H9 (cell line): ENCODE measurements at regions not wholly inside any gene's neighbourhood (a gene's known extent, or its start where the extent isn't known, plus 50 kb on each side); places are given as distances from the start of the nearest gene placed in this dataset.

Experiments used
- DNase-seq: peaks from one replicate; pipeline ENCODE4 v3.0.0-alpha.2; 2017
- H2AFZ ChIP-seq: one replicate; pipeline ENCODE4 v1.6.1; 2013; ENCODE audit warnings: mild to moderate bottlenecking, low read length, control low read depth, moderate library complexity
- H2AK5ac ChIP-seq: 2 replicates; pipeline ENCODE4 v1.6.1; 2013; ENCODE audit warnings: low read length, control low read depth, mixed read lengths; ENCODE audit not compliant: insufficient read length
- H2BK120ac ChIP-seq: one replicate; pipeline ENCODE4 v1.6.1; 2013; ENCODE audit warnings: low read depth, mild to moderate bottlenecking, low read length, control low read depth, inconsistent platforms; ENCODE audit not compliant: poor library complexity, severe bottlenecking
- H2BK12ac ChIP-seq: 2 replicates; pipeline ENCODE4 v1.6.1; 2013; ENCODE audit warnings: low read length, control low read depth, mixed read lengths, low read depth; ENCODE audit not compliant: insufficient read length
- H2BK15ac ChIP-seq: 2 replicates; pipeline ENCODE4 v1.6.1; 2013; ENCODE audit warnings: low read depth, low read length, control low read depth
- H2BK20ac ChIP-seq: one replicate; pipeline ENCODE4 v1.6.1; 2013; ENCODE audit warnings: low read depth, mild to moderate bottlenecking, low read length, control low read depth, inconsistent platforms; ENCODE audit not compliant: poor library complexity, severe bottlenecking
- H2BK5ac ChIP-seq: 2 replicates; pipeline ENCODE4 v1.6.1; 2013; ENCODE audit warnings: low read length, control low read depth, mixed read lengths; ENCODE audit not compliant: insufficient read length
- H3K14ac ChIP-seq: 2 replicates; pipeline ENCODE4 v1.6.1; 2013; ENCODE audit warnings: low read length, control low read depth; ENCODE audit not compliant: insufficient read depth
- H3K18ac ChIP-seq: 2 replicates; pipeline ENCODE4 v1.6.1; 2013; ENCODE audit warnings: low read depth, mild to moderate bottlenecking, mixed read lengths, low read length, control low read depth; ENCODE audit not compliant: insufficient read length
- H3K23ac ChIP-seq: 2 replicates; pipeline ENCODE4 v1.6.1; 2013; ENCODE audit warnings: low read length, control low read depth, mixed read lengths, low read depth; ENCODE audit not compliant: insufficient read length
- H3K23me2 ChIP-seq: 2 replicates; pipeline ENCODE4 v1.6.1; 2013; ENCODE audit warnings: low read depth, mild to moderate bottlenecking, mixed read lengths, low read length, control low read depth; ENCODE audit not compliant: insufficient read length, poor library complexity, severe bottlenecking
- H3K27ac ChIP-seq: 2 replicates; pipeline ENCODE4 v1.5.1; 2013; ENCODE audit warnings: low read length, control low read depth, mixed read lengths, low read depth; ENCODE audit not compliant: insufficient read length
- H3K27me3 ChIP-seq: 2 replicates; pipeline ENCODE4 v1.6.1; 2013; ENCODE audit warnings: low read length, control low read depth, inconsistent platforms; ENCODE audit not compliant: insufficient read depth
- H3K4ac ChIP-seq: 2 replicates; pipeline ENCODE4 v1.6.1; 2013; ENCODE audit warnings: low read depth, mild to moderate bottlenecking, control low read depth, inconsistent platforms, low read length, moderate library complexity
- H3K4me1 ChIP-seq: 2 replicates; pipeline ENCODE4 v1.6.1; 2013; ENCODE audit warnings: low read length, control low read depth, inconsistent platforms; ENCODE audit not compliant: insufficient read depth
- H3K4me2 ChIP-seq: 2 replicates; pipeline ENCODE4 v1.6.1; 2013; ENCODE audit warnings: low read length, control low read depth, mixed read lengths; ENCODE audit not compliant: insufficient read length, insufficient read depth
- H3K56ac ChIP-seq: 2 replicates; pipeline ENCODE4 v1.6.1; 2013; ENCODE audit warnings: low read depth, mild to moderate bottlenecking, mixed read lengths, low read length, control low read depth; ENCODE audit not compliant: insufficient read length
- H3K79me1 ChIP-seq: 2 replicates; pipeline ENCODE4 v1.6.1; 2013; ENCODE audit warnings: low read depth, mild to moderate bottlenecking, moderate library complexity, low read length, control low read depth, inconsistent platforms; ENCODE audit not compliant: insufficient read depth, poor library complexity, severe bottlenecking
- H3K79me2 ChIP-seq: 2 replicates; pipeline ENCODE4 v1.6.1; 2013; ENCODE audit warnings: low read length, control low read depth, inconsistent platforms; ENCODE audit not compliant: insufficient read depth
- H3K9ac ChIP-seq: 2 replicates; pipeline ENCODE4 v1.6.1; 2013; ENCODE audit warnings: low read length, control low read depth, mixed read lengths; ENCODE audit not compliant: insufficient read length; ENCODE audit errors: extremely low read depth
- H3K9me3 ChIP-seq: one replicate; pipeline ENCODE4 v1.6.1; 2013; ENCODE audit warnings: low read depth, low read length, inconsistent platforms; ENCODE audit not compliant: control insufficient read depth
- H3T11ph ChIP-seq: one replicate; pipeline ENCODE4 v1.6.1; 2013; ENCODE audit warnings: mild to moderate bottlenecking, low read length, control low read depth, inconsistent platforms
- H4K20me1 ChIP-seq: one replicate; pipeline ENCODE4 v1.6.1; 2013; ENCODE audit not compliant: control insufficient read depth, insufficient read length, insufficient read depth
- H4K5ac ChIP-seq: 2 replicates; pipeline ENCODE4 v1.6.1; 2013; ENCODE audit warnings: low read depth, mild to moderate bottlenecking, mixed read lengths, low read length, control low read depth; ENCODE audit not compliant: insufficient read length
- H4K8ac ChIP-seq: replicated peaks from 2 replicates; pipeline ENCODE4 v1.6.1; 2013; ENCODE audit warnings: low read length, control low read depth, mixed read lengths, low read depth; ENCODE audit not compliant: insufficient read length
- H4K91ac ChIP-seq: 2 replicates; pipeline ENCODE4 v1.6.1; 2013; ENCODE audit warnings: low read depth, mild to moderate bottlenecking, moderate library complexity, mixed read lengths, low read length, control low read depth; ENCODE audit not compliant: insufficient read length
- H3K27ac Mint-ChIP-seq, 3 experiments: 2 replicates in 2 of 3; 3 replicates in 1 of 3; pipeline ENCODE4 v1.8.0; 2020 to 2021; ENCODE audit warnings: mixed read lengths in 3 of 3, mild to moderate bottlenecking in 1 of 3, moderate library complexity in 1 of 3
- H3K27me3 Mint-ChIP-seq: 2 replicates; pipeline ENCODE4 v1.8.0; 2021; ENCODE audit warnings: low read depth, mild to moderate bottlenecking, moderate library complexity, mixed read lengths
- H3K36me3 Mint-ChIP-seq, 3 experiments: 2 replicates in 2 of 3; 3 replicates in 1 of 3; pipeline ENCODE4 v1.8.0; 2020 to 2021; ENCODE audit warnings: low read depth in 3 of 3, mixed read lengths in 3 of 3; ENCODE audit not compliant: insufficient read depth in 1 of 3
- H3K4me1 Mint-ChIP-seq, 2 experiments: 2 replicates each; pipeline ENCODE4 v1.8.0; 2020; ENCODE audit warnings: mixed read lengths in 2 of 2
- H3K4me3 Mint-ChIP-seq, 2 experiments: 2 replicates in 1 of 2; 3 replicates in 1 of 2; pipeline ENCODE4 v1.8.0; 2020 to 2021; ENCODE audit warnings: mild to moderate bottlenecking in 2 of 2, mixed read lengths in 2 of 2, moderate library complexity in 1 of 2
- H3K9me3 Mint-ChIP-seq, 2 experiments: 2 replicates in 1 of 2; 3 replicates in 1 of 2; pipeline ENCODE4 v1.8.0; 2020; ENCODE audit warnings: mild to moderate bottlenecking in 2 of 2, mixed read lengths in 2 of 2, moderate library complexity in 1 of 2
- WGBS: extraction: QIAGEN DNeasy Blood & Tissue Kit; methylation state at CpG from one replicate; pipeline ENCODE4 v1.1.7; 2013; ENCODE audit warnings: missing lambda C conversion rate, low lambda C conversion rate, mixed read lengths; ENCODE audit not compliant: insufficient read length; ENCODE audit errors: extremely low coverage; 5-methylcytosine and 5-hydroxymethylcytosine counted together
- TF ChIP-seq, protein P1 (sequence below): fragments of 200-600 bp; sonication (generic); conservative IDR thresholded peaks from 3 replicates; pipeline ENCODE4 v1.8.0; 2021; ENCODE audit warnings: antibody characterized with exemption, mild to moderate bottlenecking

DNA sequence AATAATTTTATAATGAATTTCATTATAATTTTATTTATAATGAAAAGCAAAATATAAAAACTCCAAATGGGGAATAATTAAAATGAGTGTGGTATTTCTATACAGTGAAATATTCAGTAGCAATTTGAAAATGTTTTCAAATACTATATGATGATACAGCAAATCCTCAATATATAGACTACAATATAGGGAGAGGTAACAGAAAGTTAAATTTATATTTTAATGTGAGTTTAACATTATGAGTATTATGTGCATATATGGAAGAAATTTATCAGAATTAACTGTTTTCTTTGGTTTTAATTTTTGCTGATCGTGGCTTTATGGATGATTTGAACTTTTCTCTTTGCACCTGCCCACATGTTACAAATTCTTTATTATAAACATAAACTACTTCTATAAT is 500.9 kb upstream of the ARRDC3 start:
- no peak for DNase-seq
- Histone ChIP-seq H2BK5ac (no peak overlapping the region), H4K20me1 (no peaks in the 10 kb centered on the region), H3K23me2 (no peaks in the 10 kb centered on the region), H3K79me2 (no peaks in the 10 kb centered on the region), H3T11ph (no peak overlapping the region), H2AFZ (no peak overlapping the region), H2AK5ac (no peak overlapping the region), H3K14ac (no peak overlapping the region), H3K4ac (no peak overlapping the region), H3K18ac (no peak overlapping the region), H3K4me1 (no peaks in the 10 kb centered on the region), H2BK120ac (no peak overlapping the region), H3K27ac (no peak overlapping the region), H4K91ac (no peak overlapping the region), H3K27me3 (no peaks in the 10 kb centered on the region), H3K56ac (no peak overlapping the region), H4K8ac (no peak overlapping the region), H3K9me3 (no peaks in the 10 kb centered on the region), H3K9ac (no peak overlapping the region), H3K4me2 (no peak overlapping the region), H2BK15ac (no peak overlapping the region), H3K79me1 (no peaks in the 10 kb centered on the region), H2BK12ac (no peak overlapping the region), H4K5ac (no peak overlapping the region), H3K23ac (no peak overlapping the region), H2BK20ac (no peak overlapping the region)
- H3K27me3 Mint-ChIP-seq, result no peaks in the 10 kb centered on the region
- H3K4me1 Mint-ChIP-seq, result no peaks in the 10 kb centered on the region
- H3K9me3 Mint-ChIP-seq, result peaks cover 0 to 5% of the 10 kb centered on the region in 2 experiments; a peak in 2 of 5 replicates
- WGBS, result no CpG with 5 or more reads among the region's 1 CpG
- H3K27ac Mint-ChIP-seq, result no peak overlapping the region
- peaks cover 0 to 4% (median 0%) of the 10 kb centered on the region in 3 experiments; a peak in 3 of 7 replicates for H3K36me3 Mint-ChIP-seq
- TF ChIP-seq, protein P1, sequence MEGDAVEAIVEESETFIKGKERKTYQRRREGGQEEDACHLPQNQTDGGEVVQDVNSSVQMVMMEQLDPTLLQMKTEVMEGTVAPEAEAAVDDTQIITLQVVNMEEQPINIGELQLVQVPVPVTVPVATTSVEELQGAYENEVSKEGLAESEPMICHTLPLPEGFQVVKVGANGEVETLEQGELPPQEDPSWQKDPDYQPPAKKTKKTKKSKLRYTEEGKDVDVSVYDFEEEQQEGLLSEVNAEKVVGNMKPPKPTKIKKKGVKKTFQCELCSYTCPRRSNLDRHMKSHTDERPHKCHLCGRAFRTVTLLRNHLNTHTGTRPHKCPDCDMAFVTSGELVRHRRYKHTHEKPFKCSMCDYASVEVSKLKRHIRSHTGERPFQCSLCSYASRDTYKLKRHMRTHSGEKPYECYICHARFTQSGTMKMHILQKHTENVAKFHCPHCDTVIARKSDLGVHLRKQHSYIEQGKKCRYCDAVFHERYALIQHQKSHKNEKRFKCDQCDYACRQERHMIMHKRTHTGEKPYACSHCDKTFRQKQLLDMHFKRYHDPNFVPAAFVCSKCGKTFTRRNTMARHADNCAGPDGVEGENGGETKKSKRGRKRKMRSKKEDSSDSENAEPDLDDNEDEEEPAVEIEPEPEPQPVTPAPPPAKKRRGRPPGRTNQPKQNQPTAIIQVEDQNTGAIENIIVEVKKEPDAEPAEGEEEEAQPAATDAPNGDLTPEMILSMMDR, result no peak
- H3K4me3 Mint-ChIP-seq, result no peak overlapping the region
